ENCODE measurements at regions not wholly inside any gene's neighbourhood (a gene's known extent, or its start where the extent isn't known, plus 50 kb on each side); places are given as distances from the start of the nearest gene placed in this dataset.

DNA sequence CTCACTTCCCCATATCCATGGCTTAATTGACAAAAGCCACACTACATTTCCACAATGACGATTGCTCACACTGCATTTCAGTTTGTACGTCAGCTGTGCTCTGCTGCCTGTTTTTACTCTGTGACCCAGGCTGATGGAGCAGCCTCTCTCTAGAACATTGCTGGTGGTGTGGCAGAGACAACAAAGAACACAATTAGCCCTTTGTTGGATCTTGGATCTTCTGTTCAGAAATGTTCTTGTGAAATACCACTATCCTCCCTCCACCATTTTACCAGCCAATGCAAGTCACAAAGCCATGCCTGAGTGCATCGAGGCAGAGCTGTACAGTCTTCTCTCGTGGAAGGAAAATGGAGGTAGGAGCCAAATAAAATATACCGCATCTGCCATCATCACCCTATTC is 56.9 kb upstream of the TBC1D5 start:
- no peak overlapping the region for H3K27ac ChIP-seq (ENCODE audit: low read depth, low read length)
- H3K23me2 ChIP-seq (ENCODE audit: low read depth, low read length) = no peaks in the 10 kb centered on the region
- no peaks in the 10 kb centered on the region for H3K27me3 ChIP-seq (replicated peaks in 1 of 4; ENCODE audit: control insufficient read depth in 3 of 4, extremely low read depth in 1 of 4, insufficient read depth in 3 of 4, low read length in 3 of 4)
- ChIA-PET CTCF (ENCODE audit: partially characterized antibody) (interaction anchor here (1.1 to 4.5 kb wide), 8 partner anchors 10 to 523 kb away, joined by 3 to 36 read pairs (median 4); no protein-coding TSS in a partner anchor), POLR2A (ENCODE audit: partially characterized antibody) (no interaction called here)
- H2BK120ac ChIP-seq (replicated peaks; ENCODE audit: low read depth, low read length) = no peak overlapping the region
- H3K4me2 ChIP-seq (ENCODE audit: insufficient read depth in 1 of 2, low read depth in 2 of 2, low read length in 2 of 2) = no peak overlapping the region
- no peaks in the 10 kb centered on the region for H3K79me2 ChIP-seq (ENCODE audit: control insufficient read depth in 1 of 2, insufficient read depth in 2 of 2, low read length in 2 of 2)
- no peak for TF ChIP-seq GABPA (IDR thresholded peaks at IDR 0.05; ENCODE audit: borderline replicate concordance, insufficient read depth, low read length)
- no peak for TF ChIP-seq POLR2A (IDR thresholded peaks at IDR 0.05; ENCODE audit: control extremely low read depth in 1 of 2, low read depth in 2 of 2, low read length in 2 of 2)
- no peak for TF ChIP-seq ATF3 (IDR thresholded peaks at IDR 0.05; ENCODE audit: insufficient read depth, low read depth, low read length)
- no peak for TF ChIP-seq SP2 (IDR thresholded peaks at IDR 0.05; ENCODE audit: low read length)
- no peak for TF ChIP-seq ZNF274 (IDR thresholded peaks at IDR 0.05; ENCODE audit: borderline replicate concordance, extremely low read depth, low read length)
- TF ChIP-seq, protein P1, sequence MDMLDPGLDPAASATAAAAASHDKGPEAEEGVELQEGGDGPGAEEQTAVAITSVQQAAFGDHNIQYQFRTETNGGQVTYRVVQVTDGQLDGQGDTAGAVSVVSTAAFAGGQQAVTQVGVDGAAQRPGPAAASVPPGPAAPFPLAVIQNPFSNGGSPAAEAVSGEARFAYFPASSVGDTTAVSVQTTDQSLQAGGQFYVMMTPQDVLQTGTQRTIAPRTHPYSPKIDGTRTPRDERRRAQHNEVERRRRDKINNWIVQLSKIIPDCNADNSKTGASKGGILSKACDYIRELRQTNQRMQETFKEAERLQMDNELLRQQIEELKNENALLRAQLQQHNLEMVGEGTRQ (IDR thresholded peaks at IDR 0.05; ENCODE audit: low read length) = no peak
- TF ChIP-seq KDM1A (IDR thresholded peaks at IDR 0.05; ENCODE audit: borderline replicate concordance, low read length) = no peak
- TF ChIP-seq CBX8 (IDR thresholded peaks at IDR 0.05; ENCODE audit: borderline replicate concordance, low read depth, low read length) = no peak
- no peak for TF ChIP-seq TCF12 (IDR thresholded peaks at IDR 0.05; ENCODE audit: low read depth, low read length)
- no peak for TF ChIP-seq CTBP2 (IDR thresholded peaks at IDR 0.05; ENCODE audit: borderline replicate concordance, insufficient read depth, insufficient read length, low read length)
- TF ChIP-seq JUN (IDR thresholded peaks at IDR 0.05; ENCODE audit: low read depth, low read length) = no peak
- TF ChIP-seq KDM5A (IDR thresholded peaks at IDR 0.05; ENCODE audit: low read length) = no peak
- TF ChIP-seq RFX5 (IDR thresholded peaks at IDR 0.05; ENCODE audit: borderline replicate concordance, low read depth, low read length) = no peak
- no peak for TF ChIP-seq POLR2AphosphoS5 (IDR thresholded peaks at IDR 0.05; ENCODE audit: low read depth, low read length)
- no peaks in the 10 kb centered on the region for H3K36me3 ChIP-seq (ENCODE audit: control insufficient read depth in 2 of 4, insufficient read depth in 4 of 4, low read length in 3 of 4)
- H3K9ac ChIP-seq (replicated peaks in 1 of 4; ENCODE audit: extremely low read depth in 1 of 4, low read depth in 3 of 4, low read length in 3 of 4) = no peak overlapping the region
- no peaks in the 10 kb centered on the region for H3K9me3 ChIP-seq (ENCODE audit: insufficient read depth in 2 of 2, low read depth in 1 of 2, low read length in 1 of 2)
- H3K4me1 ChIP-seq (replicated peaks in 1 of 4; ENCODE audit: control insufficient read depth in 3 of 4, insufficient read depth in 4 of 4, low read length in 3 of 4) = no peaks in the 10 kb centered on the region
- H4K8ac ChIP-seq (ENCODE audit: extremely low read depth, insufficient read depth, low read length) = no peak overlapping the region
- no peak overlapping the region for H4K91ac ChIP-seq (replicated peaks; ENCODE audit: insufficient read length, low read length)
- H2BK12ac ChIP-seq (ENCODE audit: low read depth, low read length) = no peak overlapping the region
- no peak overlapping the region for H3K14ac ChIP-seq (ENCODE audit: insufficient read length)
- no peaks in the 10 kb centered on the region for H3K79me1 ChIP-seq (ENCODE audit: low read depth, low read length)
- no peak overlapping the region for H3K18ac ChIP-seq (ENCODE audit: extremely low read depth, low read length)
- FAIRE-seq (no peak), DNase-seq (ENCODE audit: low read depth in 1 of 2, low spot score in 2 of 2) (no peak)
- no peak overlapping the region for H2AFZ ChIP-seq (ENCODE audit: low read length)
- WGBS, 2 experiments (ENCODE audit: extremely low coverage in 1 of 2, insufficient coverage in 1 of 2, insufficient read length in 1 of 2, insufficient replicate concordance in 2 of 2, low coverage in 1 of 2, low lambda C conversion rate in 2 of 2, missing lambda C conversion rate in 1 of 2) = 95% methylated on average over 5 of the region's 5 CpGs; no CpG with 5 or more reads in 1 of the 2 experiments
- no peak overlapping the region for H2BK15ac ChIP-seq (ENCODE audit: low read length)
- H3K4me3 ChIP-seq (ENCODE audit: extremely low read depth in 1 of 4, insufficient read depth in 2 of 4, low read depth in 3 of 4, low read length in 4 of 4) = no peak overlapping the region
- no peak overlapping the region for H3K23ac ChIP-seq (ENCODE audit: insufficient read length)
- no peak overlapping the region for H2AK5ac ChIP-seq (ENCODE audit: low read depth, low read length)
- no peak overlapping the region for H4K5ac ChIP-seq (ENCODE audit: insufficient read length, low read depth, low read length)
- H2BK5ac ChIP-seq (ENCODE audit: low read depth, low read length) = no peak overlapping the region
- H2BK20ac ChIP-seq (ENCODE audit: low read length) = no peak overlapping the region
- no peak overlapping the region for H3K4ac ChIP-seq (replicated peaks; ENCODE audit: insufficient read length, low read depth, low read length)
- no peaks in the 10 kb centered on the region for H4K20me1 ChIP-seq (replicated peaks in 1 of 2; ENCODE audit: control insufficient read depth in 1 of 2, insufficient read depth in 2 of 2, low read length in 2 of 2)
- no peak overlapping the region for H3K56ac ChIP-seq (replicated peaks; ENCODE audit: insufficient read length, low read depth, low read length)

All from H1 (cell line).